ENCODE measurements at regions not wholly inside any gene's neighbourhood (a gene's known extent, or its start where the extent isn't known, plus 50 kb on each side); places are given as distances from the start of the nearest gene placed in this dataset.

DNA sequence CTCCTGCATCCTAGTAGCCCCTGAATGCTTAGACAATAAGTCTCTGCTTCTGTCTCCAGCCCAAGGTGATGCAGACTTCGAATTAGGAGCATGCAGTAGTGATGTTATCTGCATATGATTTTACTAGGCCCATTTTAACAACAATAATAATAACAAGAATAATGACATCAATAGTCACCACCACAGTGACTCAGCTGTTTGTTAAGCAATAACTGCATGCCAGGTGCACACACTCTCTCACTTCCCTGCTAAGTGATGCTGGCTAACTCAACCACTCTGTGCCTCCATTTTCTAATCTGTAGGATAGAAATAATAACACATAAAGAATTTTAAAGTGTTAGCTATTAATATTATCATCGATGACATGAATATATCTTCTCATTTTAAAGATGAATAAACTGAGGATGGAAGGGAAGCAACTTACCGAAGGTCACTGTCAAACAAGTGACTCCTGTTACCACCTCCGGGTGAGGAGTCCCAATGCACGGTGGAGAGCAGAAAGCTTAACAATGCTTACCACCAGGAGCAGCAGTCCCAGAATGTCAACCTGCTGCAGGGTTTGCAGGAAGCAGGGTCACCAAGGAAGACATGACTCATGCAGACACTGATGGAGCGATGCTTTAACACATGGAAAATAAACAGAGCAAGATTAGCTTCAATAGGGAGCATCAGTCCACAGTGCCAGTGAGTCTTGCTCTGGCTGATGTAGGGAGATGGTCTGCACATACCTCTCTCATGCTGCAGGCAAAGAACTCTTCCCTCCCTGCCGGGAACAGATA, 290.2 kb downstream of the SPATA17 start:
- TF ChIP-seq, protein P1, sequence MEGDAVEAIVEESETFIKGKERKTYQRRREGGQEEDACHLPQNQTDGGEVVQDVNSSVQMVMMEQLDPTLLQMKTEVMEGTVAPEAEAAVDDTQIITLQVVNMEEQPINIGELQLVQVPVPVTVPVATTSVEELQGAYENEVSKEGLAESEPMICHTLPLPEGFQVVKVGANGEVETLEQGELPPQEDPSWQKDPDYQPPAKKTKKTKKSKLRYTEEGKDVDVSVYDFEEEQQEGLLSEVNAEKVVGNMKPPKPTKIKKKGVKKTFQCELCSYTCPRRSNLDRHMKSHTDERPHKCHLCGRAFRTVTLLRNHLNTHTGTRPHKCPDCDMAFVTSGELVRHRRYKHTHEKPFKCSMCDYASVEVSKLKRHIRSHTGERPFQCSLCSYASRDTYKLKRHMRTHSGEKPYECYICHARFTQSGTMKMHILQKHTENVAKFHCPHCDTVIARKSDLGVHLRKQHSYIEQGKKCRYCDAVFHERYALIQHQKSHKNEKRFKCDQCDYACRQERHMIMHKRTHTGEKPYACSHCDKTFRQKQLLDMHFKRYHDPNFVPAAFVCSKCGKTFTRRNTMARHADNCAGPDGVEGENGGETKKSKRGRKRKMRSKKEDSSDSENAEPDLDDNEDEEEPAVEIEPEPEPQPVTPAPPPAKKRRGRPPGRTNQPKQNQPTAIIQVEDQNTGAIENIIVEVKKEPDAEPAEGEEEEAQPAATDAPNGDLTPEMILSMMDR (conservative IDR thresholded peaks at IDR 0.05): no peak
- TF ChIP-seq EZH2 (IDR thresholded peaks at IDR 0.05; ENCODE audit: low read depth): no peak

All from PC-9 (cell line).